GM12865 (cell line): ENCODE measurements at regions not wholly inside any gene's neighbourhood (a gene's known extent, or its start where the extent isn't known, plus 50 kb on each side); places are given as distances from the start of the nearest gene placed in this dataset.

ENCODE experiments used
- DNase-seq: peaks from one replicate; pipeline ENCODE4 v3.0.0; 2010; ENCODE audit warnings: low read depth
- H3K4me3 ChIP-seq: 2 replicates; pipeline ENCODE4 v1.5.1; 2011; ENCODE audit warnings: mild to moderate bottlenecking, low read depth, low read length, control low read depth
- CTCF ChIP-seq: IDR thresholded peaks from 2 replicates; pipeline ENCODE4 v1.5.1; 2011; ENCODE audit warnings: low read length, control low read depth, low read depth, inconsistent platforms; ENCODE audit not compliant: insufficient read depth; ENCODE audit errors: missing control alignments

GRCh38 chr14:32010604-32011125, 66.4 kb upstream of the ARHGAP5 start:
- H3K4me3 ChIP-seq: no peak overlapping the region
- no peak for TF ChIP-seq CTCF
- DNase-seq: no peak

GRCh38 chr14:32011225-32011624, 65.9 kb upstream of the ARHGAP5 start:
- no peak overlapping the region for H3K4me3 ChIP-seq
- TF ChIP-seq CTCF: no peak
- DNase-seq: no peak

- TF ChIP-seq CTCF: no peak
- H3K4me3 ChIP-seq: no peak overlapping the region
- no peak for DNase-seq
Observed at GRCh38 chr14:32012062-32012461, 65.0 kb upstream of the ARHGAP5 start.

- no peak overlapping the region for H3K4me3 ChIP-seq
- TF ChIP-seq CTCF: no peak
- no peak for DNase-seq
Observed at GRCh38 chr14:32012571-32012970, 64.5 kb upstream of the ARHGAP5 start.

- DNase-seq: no peak
- no peak overlapping the region for H3K4me3 ChIP-seq
- no peak for TF ChIP-seq CTCF
Observed at GRCh38 chr14:32013083-32013482, 64.0 kb upstream of the ARHGAP5 start.

GRCh38 chr14:32014057-32014456, 63.0 kb upstream of the ARHGAP5 start:
- no peak for DNase-seq
- H3K4me3 ChIP-seq: no peak overlapping the region
- TF ChIP-seq CTCF: no peak

GRCh38 chr14:32014498-32014897, 62.6 kb upstream of the ARHGAP5 start:
- no peak for TF ChIP-seq CTCF
- no peak overlapping the region for H3K4me3 ChIP-seq
- no peak for DNase-seq
